GM18507 (cell line): ENCODE measurements at regions not wholly inside any gene's neighbourhood (a gene's known extent, or its start where the extent isn't known, plus 50 kb on each side); places are given as distances from the start of the nearest gene placed in this dataset.
A peak's percentile ranks its signal among the peaks of the same experiment; 100 is the strongest.

ENCODE experiments used
- DNase-seq: peaks from one replicate; pipeline ENCODE4 v3.0.0; 2011; ENCODE audit warnings: low read depth; ENCODE audit not compliant: insufficient read length; ENCODE audit errors: extremely low spot score
- FAIRE-seq: peaks from 2 replicates; lab custom pipeline; 2011; peaks lifted over from hg19 to GRCh38; lab: Jason Lieb, UNC

DNA sequence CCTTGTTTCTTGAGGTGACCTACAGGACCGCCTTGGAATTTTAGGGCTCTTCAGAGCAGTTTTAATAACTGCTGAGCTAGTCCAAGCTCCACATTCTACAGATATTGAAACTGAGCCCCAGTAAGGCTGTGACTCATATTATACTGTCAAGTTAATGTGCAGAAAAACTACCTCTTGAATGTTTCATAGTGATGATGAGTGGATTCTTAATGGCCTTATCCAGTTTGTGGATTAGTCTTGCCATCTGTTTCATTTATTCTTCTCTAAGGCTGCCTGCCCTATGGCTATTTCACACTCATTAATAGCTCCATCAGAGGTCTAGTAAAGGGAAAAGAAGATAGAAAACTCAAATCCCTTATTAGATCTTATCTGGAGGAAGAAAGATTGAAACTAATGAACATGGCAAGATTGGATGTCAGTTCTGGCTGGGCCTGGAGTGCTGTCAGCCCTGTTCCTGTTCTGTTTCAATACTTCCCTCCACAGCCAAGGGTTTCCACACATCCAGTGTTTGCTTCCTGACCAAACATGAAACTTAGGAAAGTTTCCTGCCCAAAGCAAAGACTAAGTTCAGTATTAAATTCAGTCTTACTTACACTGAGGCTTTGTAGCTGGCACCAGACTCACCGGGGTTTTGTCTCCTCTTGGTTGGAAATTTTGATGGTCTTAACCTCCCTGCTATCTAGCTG, 215.6 kb upstream of the DMAC1 start:
- FAIRE-seq = no peak
- DNase-seq = no peak

DNA sequence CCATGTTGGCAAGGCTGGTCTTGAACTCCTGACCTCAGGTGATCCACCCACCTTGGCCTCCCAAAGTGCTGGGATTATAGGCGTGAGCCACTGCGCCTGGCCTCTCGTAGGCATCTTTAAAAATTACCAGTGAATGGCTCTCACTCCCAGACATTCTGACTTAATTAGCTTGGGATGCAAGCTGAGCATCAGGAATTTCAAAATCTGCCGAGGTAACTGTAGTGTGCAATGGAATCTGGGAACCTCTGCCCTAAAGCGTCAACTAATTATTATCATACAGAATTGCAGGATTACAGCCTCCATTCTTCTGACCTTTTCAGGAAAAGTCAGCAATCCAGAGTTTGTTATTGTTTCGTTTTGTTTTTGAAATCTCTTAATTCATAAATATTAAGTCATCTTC, 213.4 kb upstream of the DMAC1 start:
- FAIRE-seq = no peak

DNA sequence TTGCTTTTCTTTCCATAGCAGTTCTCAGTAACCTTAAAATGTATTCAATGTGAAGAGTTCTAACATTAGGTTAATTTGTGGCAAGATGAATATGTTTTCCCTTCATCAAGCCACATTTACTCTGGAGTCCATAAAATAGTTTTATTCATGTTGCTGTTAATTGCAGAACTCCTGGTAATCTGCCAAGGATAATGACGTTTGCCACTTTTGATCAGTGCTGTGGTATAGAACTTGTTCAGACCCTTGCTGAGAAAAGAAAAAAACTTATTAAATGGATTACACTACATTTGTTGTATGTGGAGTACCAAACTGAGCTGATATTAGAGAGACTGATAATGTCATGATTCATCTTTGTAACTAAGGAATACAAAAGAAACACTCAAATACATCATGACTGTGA, 212.4 kb upstream of the DMAC1 start:
- DNase-seq = no peak
- FAIRE-seq = no peak

More for the DNA sequence above, 213.4 kb upstream of the DMAC1 start:
- no peak for DNase-seq

DNA sequence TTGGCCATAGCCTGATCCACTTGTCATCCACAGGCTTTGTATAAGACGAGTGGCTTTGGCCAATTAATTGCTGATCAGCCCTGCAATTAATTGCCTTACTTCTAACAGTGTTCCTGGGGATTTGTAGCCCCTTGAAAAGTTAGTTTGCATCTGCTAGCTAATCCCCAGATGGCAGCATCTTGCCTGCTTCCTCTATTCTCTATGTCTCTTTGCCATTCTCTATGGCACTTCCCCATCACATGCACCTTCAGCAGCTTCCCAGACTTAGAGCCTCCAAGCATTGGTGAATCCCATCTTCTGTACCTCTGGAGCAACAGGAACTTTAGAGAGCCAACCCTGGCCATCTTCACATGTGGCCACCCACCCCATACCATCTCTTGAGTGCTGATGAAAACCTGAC, 197.0 kb upstream of the DMAC1 start:
- DNase-seq = no peak
- no peak for FAIRE-seq

DNA sequence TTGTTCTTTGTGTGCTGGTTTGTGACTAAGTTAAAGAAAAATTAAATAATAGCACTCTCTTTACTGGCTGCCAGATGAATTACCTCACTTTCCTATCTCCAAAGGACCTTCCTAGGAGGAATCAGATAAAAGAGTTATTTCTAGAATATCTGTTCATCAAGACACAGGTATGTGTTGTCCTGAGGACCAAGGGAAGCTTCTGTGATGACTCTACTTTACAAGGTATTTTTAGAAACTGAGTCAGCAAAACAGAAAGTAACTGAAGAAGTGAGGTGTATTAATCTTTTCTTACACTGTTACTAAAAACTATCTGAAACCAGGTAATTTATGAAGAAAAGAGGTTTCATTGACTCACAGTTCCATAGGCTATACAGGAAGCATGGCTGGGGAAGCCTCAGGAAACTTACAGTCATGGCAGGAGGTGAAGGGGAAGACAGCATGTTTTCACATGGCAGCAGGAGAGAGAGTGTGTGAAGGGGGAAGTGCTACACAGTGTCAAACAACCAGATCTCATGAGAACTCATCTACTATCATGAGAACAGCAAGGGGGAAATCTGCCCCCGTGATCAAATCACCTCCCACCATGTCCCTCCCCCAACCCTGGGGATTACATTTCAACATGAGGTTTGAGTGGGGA, 189.2 kb upstream of the DMAC1 start:
- no peak for DNase-seq
- FAIRE-seq = no peak

DNA sequence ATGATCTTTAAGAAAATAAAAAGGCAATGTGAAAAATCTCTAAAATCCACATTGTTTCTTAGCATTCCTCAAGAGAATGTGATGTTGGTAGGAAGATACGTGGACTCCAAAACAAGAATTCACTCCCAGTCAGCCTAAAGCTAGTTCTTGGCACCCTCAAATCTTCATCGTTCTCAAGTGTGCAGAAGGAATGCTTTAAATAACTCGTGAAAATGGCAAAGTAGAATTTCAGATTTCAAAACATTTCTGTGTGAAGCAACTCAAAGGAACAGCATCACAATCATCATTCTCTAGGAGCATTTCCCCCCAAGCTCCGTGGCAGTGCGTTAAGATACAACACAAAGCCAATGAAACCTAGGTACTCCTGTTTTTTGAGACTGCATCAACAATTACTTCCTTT, 185.1 kb upstream of the DMAC1 start:
- FAIRE-seq = no peak
- no peak for DNase-seq

DNA sequence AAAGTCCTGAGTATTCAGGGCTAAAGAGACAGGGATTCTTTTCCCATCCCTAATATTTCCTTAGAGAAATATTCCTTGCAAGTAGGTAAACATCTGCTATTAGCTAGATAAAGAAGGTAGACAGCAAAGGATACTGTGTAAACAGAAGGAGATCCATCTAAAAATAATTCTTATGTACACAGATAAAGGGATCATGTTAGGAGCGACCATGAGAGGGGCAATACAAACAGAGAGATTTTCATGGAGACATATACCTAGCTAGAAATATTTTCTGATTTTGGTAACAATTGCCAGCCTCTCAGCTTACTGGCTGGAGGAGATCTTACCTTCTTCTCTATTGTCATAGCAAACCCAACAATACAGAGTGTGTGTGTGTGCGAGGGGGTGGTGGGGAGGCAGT, 184.6 kb upstream of the DMAC1 start:
- no peak for DNase-seq
- FAIRE-seq = no peak

DNA sequence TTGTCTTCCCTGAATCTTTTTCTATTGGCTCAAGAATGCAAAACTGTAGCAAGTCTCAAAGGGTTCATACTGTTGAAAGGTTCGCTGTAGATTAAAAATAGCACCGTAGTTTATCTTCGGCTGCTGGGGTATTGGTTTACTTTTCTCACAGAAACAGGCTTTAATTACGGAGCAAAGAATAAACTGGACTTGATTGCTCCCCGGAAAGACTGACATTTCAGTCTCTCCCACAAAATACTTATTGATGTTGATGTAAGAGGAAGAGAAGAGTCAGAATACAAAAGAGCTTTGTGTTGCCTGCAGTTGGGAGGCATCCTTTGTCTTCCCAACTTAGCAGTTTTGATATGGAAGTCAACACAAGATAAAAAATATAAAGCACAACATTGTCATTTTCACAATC, 183.9 kb upstream of the DMAC1 start:
- no peak for DNase-seq
- FAIRE-seq = no peak

DNA sequence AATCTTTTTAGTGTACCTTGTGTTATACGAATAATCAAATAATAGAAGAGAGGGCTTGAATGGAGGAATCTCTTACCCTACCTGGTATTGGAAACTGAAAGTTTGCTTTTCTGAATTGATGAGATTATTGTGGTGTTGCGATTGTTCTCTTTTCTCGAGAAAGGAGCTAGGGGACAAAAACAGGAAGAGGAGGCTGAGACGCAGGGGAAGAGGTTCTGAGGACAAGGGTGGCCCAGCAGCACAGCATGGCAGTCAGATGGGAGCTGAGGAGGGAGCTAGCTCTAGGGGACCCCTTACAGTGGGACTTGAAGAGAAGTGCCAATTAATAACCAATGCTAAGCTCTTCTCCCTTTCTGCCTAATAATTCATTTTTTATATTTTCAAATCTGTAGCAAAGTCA, 183.3 kb upstream of the DMAC1 start:
- FAIRE-seq (no peak), DNase-seq (no peak)

DNA sequence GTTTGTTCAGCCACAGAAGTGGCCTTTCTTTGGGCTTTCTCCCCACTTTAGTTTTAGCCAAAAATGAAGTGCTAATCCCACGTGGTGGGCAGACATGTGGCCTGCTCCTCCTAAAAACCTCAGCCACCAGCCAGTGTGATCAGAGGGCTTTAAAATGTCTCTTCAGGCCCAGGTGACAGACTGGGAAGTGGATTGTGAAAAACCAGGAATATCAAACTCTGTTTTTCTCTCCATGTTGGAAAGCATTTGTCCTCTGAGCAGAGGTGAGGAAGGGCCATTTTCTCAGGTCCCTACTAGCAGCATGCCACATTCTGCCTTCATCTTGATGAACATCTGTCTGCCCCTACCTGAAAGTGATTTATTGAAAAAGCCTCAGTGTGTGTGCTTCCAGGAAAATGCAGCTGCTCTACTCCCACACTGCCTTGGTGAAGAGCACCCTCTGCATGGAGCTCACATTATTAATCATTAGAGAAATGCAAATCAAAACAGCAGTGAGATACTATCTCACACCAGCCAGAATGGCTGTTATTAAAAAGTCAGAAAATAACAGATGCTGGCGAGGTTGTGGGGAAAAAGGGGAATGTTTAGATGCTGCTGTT, 181.2 kb upstream of the DMAC1 start:
- DNase-seq (no peak), FAIRE-seq (no peak)

DNA sequence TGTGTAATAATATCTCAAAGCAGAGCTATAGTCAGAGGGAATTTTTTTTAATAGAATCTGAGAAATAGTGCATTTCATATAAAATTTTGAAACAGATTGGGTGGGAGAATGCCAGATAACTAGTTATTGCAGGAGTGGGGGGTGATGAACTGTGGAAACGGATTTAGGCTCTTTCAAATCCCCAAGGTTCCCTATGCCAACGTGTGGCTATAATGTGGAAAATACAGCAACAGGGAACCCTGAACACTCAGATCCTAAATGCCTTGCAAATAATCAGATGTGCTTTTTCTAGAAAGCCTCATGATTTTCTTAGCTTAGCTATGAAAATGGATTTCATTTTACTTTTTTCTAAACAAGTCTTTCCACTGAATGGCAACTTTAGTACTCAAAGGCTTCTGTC, 180.5 kb upstream of the DMAC1 start:
- FAIRE-seq (no peak), DNase-seq (no peak)

DNA sequence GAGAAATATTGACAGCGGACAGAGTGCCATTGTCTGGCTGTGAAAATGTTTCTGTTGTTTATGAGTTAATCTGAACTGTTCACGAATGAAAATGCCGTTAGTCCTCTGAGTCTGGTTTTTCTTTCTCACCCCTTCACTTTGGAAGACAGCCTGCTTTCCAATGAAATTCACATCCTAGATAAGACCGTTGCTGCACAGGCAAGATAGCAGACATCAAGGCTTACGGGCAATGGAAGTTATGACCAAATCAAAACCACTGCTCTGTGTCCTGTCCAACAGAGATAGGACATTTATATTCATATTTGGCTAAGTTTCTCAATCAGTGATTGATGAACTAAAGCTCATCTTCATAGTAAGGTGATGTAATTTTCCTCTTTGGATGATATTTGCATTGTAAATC, 180.0 kb upstream of the DMAC1 start:
- DNase-seq (no peak), FAIRE-seq (no peak)

DNA sequence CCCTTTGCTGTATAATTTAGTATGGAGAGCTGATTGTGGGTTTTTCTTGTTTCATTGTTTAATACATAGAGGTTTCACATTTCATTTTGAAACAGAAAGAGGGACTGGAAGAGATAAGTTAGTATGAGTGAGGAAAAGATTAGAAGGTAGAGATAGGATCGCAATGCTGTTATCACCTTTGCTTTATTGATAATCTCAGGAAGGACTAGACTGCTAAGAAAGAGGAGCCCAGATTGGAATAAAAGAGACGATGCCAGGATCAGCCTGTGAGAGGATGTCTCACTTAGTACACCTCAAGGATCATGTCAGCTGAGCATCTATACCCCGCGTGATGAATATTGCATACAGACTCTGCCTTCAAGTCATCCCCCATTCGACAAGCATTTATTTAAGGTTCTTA, 178.0 kb upstream of the DMAC1 start:
- FAIRE-seq (no peak), DNase-seq (no peak)

DNA sequence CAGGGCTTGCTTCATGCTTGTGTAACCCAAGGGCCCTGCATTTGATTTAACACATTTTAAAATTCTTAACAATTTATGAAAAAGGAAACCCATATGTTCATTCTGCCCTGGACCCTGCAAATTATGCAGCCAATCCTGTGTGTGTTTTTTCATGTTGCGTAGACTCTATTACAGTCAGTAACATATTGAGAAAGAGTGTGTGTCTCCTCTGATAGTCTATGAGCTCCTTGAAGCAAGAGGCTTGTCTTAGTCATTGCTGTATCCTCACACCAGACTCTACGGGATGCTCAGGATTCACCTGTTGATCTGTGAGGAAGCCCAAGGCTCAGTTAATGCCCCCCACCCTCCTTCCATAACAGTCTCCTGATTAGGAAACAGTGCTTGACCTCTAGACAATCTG, 177.3 kb upstream of the DMAC1 start:
- FAIRE-seq (no peak), DNase-seq (no peak)

DNA sequence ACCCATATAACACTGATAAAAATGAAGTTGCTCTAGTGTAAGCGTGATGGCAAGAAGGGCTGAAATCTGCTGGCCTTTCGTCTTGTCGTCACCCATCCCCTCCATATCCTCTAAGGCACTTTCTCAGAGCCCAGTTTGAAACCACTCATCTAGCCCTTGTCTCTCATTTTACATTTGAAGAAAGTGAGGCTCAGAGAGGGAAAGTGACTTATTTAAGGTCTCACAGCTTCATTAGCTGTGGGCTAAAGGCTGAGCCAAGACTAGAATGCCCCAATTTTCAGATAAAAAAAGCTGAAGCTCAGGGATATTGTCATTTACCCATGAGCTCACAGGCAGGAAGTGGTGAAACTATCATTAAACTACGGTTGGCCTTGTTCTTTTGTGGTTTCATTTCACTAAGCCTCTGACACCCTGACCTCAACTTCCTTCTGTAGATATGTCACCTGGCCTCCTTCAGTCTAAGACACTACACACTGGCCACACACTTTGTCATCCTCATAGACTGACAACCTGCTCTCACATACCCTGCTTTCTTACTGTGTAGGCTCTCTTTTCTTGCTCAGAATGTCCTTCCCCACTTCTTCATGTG, 176.7 kb upstream of the DMAC1 start:
- DNase-seq = peak; percentile 38
- FAIRE-seq = peak; percentile 99

DNA sequence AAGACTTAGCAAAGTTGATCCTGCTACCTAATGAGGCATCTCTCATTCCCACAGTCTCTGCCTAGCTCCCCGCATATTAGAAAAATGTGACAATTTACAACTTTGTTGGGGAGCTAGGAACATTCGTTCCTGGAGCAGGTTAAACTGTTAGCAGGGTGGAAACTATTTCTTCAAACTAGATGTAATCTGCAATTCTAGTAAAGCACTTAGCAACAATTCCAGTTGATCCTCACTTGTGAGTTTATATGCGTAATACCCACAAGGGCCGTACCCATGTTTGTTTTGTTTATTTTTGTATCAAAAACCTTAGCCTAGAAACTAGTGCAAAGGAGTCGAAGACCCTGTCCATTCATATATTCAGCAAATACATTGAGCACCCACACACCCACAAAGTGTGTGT, 175.8 kb upstream of the DMAC1 start:
- DNase-seq (no peak), FAIRE-seq (no peak)

DNA sequence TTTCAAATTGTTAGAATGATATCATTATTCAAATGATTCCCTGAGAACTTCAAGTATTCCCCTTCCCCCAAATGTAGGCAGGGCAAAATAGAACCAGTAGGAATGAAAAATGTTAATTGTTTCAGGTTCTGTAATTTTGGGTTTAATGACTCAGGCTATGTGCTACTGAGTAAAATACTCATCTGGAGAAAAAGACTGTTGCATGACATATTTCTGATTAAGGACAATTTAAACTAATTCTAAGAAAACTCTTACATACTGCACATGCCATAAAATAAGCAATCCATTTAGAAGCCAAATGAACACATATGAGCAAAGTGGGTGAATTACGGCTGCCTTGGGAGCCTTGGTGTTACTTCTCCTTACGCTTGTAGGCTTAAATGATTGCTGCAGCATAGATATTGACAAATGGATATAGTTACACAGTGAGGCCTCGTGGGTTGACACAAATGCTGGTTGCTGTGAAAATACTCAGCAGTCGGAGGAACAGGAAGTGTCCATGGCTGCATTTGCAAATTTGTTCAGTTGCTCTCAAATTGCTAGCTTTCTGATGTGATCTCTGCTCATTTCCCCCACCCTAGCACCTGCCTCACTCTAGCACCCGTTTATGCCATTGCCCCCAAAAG, 174.9 kb upstream of the DMAC1 start:
- FAIRE-seq = peak; percentile 80
- no peak for DNase-seq

DNA sequence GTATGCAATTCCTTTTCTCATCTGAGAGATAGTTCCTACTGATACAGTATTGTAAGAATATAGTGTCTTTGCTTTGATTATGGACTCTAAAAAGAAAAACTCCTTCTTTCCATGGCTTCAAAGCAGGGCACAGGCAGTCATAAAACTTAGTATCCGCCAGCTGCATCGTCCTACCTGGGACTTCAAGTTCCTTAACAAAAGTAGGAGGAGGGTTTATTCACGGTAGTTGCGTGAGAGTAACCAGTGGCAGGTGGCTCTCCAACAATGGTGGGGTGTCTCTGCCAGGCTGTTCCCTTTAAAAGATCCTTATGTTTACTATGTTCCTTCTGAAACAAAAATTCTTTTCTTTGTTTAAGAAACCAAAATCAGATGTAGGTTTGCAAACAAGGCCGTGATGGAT, 173.5 kb upstream of the DMAC1 start:
- no peak for DNase-seq

DNA sequence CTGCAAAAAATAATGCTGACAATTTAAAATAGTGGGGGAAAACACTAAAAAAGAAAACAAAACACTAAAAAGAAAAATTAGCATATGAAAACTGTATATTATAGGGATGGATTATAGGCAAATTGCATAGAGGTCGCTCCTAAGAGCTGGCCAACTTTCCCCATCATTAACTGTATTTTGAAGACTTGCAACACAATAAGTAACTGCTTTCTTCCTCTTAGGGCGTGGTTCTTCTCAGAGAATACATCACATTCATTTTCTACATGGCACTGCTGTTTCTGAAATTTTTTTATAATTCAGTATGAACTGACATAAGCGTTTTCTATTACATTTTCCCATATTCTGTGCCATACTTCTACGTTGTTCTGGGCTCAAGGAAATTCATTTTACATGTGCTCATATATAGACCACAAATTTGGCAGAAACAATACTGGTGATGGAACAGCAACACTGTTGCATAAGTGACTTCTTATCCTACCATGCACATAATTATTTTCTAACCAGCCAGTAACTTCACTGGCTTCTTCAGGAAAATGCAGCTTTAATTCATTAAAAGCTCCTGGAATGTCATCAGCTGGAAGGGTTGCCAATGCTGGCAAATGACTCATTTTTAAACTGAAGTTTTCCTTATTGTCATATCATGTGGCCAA, 171.2 kb upstream of the DMAC1 start:
- FAIRE-seq (no peak), DNase-seq (no peak)

More for the DNA sequence above, 173.5 kb upstream of the DMAC1 start:
- FAIRE-seq = no peak

DNA sequence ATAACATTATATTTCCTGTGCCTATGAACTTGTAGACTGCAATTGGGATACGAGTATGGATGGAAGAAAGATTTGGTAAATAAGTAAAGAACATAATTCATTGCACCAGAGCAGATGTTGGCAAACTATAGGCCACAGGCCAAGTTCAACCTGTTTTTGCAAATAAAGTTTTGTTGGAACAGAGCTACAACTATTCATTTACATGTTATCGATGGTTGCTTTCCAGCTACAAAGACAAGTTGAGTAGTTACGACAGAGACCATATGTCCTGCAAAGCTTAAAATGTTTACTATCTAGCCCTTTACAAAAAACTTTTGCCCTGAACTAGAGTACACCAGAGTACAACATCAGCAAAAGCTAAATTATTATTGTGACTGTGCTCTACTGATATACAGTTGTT, 169.1 kb upstream of the DMAC1 start:
- FAIRE-seq (no peak), DNase-seq (no peak)
